ENCODE measurements at regions not wholly inside any gene's neighbourhood (a gene's known extent, or its start where the extent isn't known, plus 50 kb on each side); places are given as distances from the start of the nearest gene placed in this dataset.

DNA sequence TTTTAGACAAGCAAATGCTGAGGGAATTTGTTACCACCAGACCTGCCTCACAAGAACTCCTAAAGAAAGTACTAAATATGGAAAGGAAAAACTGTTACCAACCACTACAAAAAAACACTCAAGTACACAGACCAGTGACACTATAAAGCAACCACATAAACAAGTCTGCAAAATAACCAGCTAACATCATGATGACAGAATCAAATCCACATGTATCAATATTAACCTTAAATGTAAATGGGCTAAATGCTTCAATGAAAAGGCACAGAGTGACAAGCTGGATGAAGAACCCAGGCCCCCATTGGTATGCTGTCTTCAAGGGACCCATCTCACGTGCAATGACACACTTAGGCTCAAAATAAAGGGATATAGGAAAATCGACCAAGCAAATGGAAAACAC, 529.9 kb upstream of the CAMK1G start:
- 50 to 100% methylated on average over 1 of the region's 2 CpGs for WGBS, 2 donors (ENCODE audit: low coverage in 1 of 2)
- no peaks in the 10 kb centered on the region for H3K4me1 ChIP-seq
- no peak overlapping the region for H3K4me3 ChIP-seq
- no peaks in the 10 kb centered on the region for H3K36me3 ChIP-seq
- no peak for ATAC-seq
- no peak overlapping the region for H3K27ac ChIP-seq
- TF ChIP-seq POLR2AphosphoS5 (IDR thresholded peaks at IDR 0.05) (no peak), POLR2A (IDR thresholded peaks at IDR 0.05) (no peak), EP300 (IDR thresholded peaks at IDR 0.05) (no peak)
- TF ChIP-seq, protein P1, sequence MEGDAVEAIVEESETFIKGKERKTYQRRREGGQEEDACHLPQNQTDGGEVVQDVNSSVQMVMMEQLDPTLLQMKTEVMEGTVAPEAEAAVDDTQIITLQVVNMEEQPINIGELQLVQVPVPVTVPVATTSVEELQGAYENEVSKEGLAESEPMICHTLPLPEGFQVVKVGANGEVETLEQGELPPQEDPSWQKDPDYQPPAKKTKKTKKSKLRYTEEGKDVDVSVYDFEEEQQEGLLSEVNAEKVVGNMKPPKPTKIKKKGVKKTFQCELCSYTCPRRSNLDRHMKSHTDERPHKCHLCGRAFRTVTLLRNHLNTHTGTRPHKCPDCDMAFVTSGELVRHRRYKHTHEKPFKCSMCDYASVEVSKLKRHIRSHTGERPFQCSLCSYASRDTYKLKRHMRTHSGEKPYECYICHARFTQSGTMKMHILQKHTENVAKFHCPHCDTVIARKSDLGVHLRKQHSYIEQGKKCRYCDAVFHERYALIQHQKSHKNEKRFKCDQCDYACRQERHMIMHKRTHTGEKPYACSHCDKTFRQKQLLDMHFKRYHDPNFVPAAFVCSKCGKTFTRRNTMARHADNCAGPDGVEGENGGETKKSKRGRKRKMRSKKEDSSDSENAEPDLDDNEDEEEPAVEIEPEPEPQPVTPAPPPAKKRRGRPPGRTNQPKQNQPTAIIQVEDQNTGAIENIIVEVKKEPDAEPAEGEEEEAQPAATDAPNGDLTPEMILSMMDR (IDR thresholded peaks at IDR 0.05), result no peak
- H3K9me3 ChIP-seq, result peaks cover 0 to 23% (median 0%) of the 10 kb centered on the region in 3 donors
- peaks cover 9% of the 10 kb centered on the region for H3K27me3 ChIP-seq

- WGBS, 2 donors (ENCODE audit: low coverage in 1 of 2), result 89 to 100% methylated on average over 1 of the region's 1 CpG
- no peaks in the 10 kb centered on the region for H3K36me3 ChIP-seq
- no peak overlapping the region for H3K27ac ChIP-seq
- TF ChIP-seq, protein P1 (IDR thresholded peaks at IDR 0.05), result no peak
- TF ChIP-seq POLR2A (IDR thresholded peaks at IDR 0.05), result no peak
- ATAC-seq, result no peak
- H3K27me3 ChIP-seq, result peaks cover 10% of the 10 kb centered on the region
- H3K9me3 ChIP-seq, result peaks cover 0 to 23% (median 0%) of the 10 kb centered on the region in 3 donors
- no peaks in the 10 kb centered on the region for H3K4me1 ChIP-seq
- H3K4me3 ChIP-seq, result no peak overlapping the region
Observed at GRCh38 chr1:209057083-209057482, 526.4 kb upstream of the CAMK1G start.

GRCh38 chr1:209057901-209058300, 525.6 kb upstream of the CAMK1G start:
- no peak for ATAC-seq
- peaks cover 0 to 23% (median 0%) of the 10 kb centered on the region in 3 donors for H3K9me3 ChIP-seq
- WGBS, 2 donors (ENCODE audit: low coverage in 1 of 2), result 79 to 100% methylated on average over 1 of the region's 1 CpG

GRCh38 chr1:209059376-209059775, 524.1 kb upstream of the CAMK1G start:
- H3K4me1 ChIP-seq, result no peaks in the 10 kb centered on the region
- no peak overlapping the region for H3K27ac ChIP-seq
- no peak for TF ChIP-seq POLR2A (IDR thresholded peaks at IDR 0.05)
- TF ChIP-seq, protein P1 (IDR thresholded peaks at IDR 0.05), result no peak
- TF ChIP-seq POLR2AphosphoS5 (IDR thresholded peaks at IDR 0.05), result no peak
- no peak for TF ChIP-seq EP300 (IDR thresholded peaks at IDR 0.05)
- 42 to 56% methylated on average over 2 of the region's 2 CpGs for WGBS, 2 donors (ENCODE audit: low coverage in 1 of 2)
- no peaks in the 10 kb centered on the region for H3K36me3 ChIP-seq
- H3K9me3 ChIP-seq, result peaks cover 0 to 14% (median 0%) of the 10 kb centered on the region in 3 donors
- peaks cover 10% of the 10 kb centered on the region for H3K27me3 ChIP-seq
- no peak overlapping the region for H3K4me3 ChIP-seq
- ATAC-seq, result no peak

More at GRCh38 chr1:209057901-209058300, 525.6 kb upstream of the CAMK1G start:
- Histone ChIP-seq H3K27ac (no peak overlapping the region), H3K27me3 (peaks cover 10% of the 10 kb centered on the region), H3K36me3 (no peaks in the 10 kb centered on the region), H3K4me3 (no peak overlapping the region), H3K4me1 (no peaks in the 10 kb centered on the region)
- TF ChIP-seq POLR2AphosphoS5 (IDR thresholded peaks at IDR 0.05), result no peak
- no peak for TF ChIP-seq POLR2A (IDR thresholded peaks at IDR 0.05)
- no peak for TF ChIP-seq EP300 (IDR thresholded peaks at IDR 0.05)
- TF ChIP-seq, protein P1 (IDR thresholded peaks at IDR 0.05), result no peak

DNA sequence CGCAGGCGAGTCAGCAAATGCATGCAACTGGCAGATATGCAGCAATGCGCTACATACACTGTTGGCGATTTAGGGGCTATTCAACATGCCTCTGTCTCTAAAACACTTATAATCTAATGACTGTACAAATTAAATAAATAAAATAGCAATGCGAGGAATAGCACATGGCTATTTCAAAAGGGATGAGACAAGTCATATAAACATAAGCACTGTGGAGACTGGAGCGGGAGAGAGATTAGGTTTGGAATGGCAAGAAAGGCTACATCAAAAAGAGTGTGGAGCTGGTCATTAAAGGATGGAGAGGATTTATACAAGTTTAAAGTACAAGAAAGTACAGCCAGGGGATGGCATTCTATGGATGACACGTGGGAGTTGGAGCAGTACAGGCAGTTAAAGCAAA, 523.5 kb upstream of the CAMK1G start:
- peaks cover 10% of the 10 kb centered on the region for H3K27me3 ChIP-seq
- no peak overlapping the region for H3K4me3 ChIP-seq
- ATAC-seq, result no peak
- H3K36me3 ChIP-seq, result no peaks in the 10 kb centered on the region
- TF ChIP-seq EP300 (IDR thresholded peaks at IDR 0.05), result no peak
- no peak for TF ChIP-seq POLR2AphosphoS5 (IDR thresholded peaks at IDR 0.05)
- peaks cover 0 to 10% (median 0%) of the 10 kb centered on the region in 3 donors for H3K9me3 ChIP-seq
- no peak overlapping the region for H3K27ac ChIP-seq
- 33 to 35% methylated on average over 6 to 7 of the region's 7 CpGs for WGBS, 2 donors (ENCODE audit: low coverage in 1 of 2)
- no peaks in the 10 kb centered on the region for H3K4me1 ChIP-seq
